22Rv1 (cell line): ENCODE measurements at regions not wholly inside any gene's neighbourhood (a gene's known extent, or its start where the extent isn't known, plus 50 kb on each side); places are given as distances from the start of the nearest gene placed in this dataset.
"Not testable (repeated sequence)": the region's sequence is repeated elsewhere in the genome, so short reads cannot be mapped to it uniquely, and the experiment has no call there.

Experiments used
- H3K27ac ChIP-seq: fragments of 450-650 bp; 2 replicates; pipeline ENCODE4 v1.5.1; 2017
- ZFX ChIP-seq: fragments of 450-650 bp; IDR thresholded peaks from 2 replicates; pipeline ENCODE4 v1.6.1; 2017; ENCODE audit warnings: antibody characterized with exemption, borderline replicate concordance
- TF ChIP-seq, protein P1 (sequence below): fragments of 450-650 bp; IDR thresholded peaks from 2 replicates; pipeline ENCODE4 v1.5.1; 2017; ENCODE audit warnings: mild to moderate bottlenecking

DNA sequence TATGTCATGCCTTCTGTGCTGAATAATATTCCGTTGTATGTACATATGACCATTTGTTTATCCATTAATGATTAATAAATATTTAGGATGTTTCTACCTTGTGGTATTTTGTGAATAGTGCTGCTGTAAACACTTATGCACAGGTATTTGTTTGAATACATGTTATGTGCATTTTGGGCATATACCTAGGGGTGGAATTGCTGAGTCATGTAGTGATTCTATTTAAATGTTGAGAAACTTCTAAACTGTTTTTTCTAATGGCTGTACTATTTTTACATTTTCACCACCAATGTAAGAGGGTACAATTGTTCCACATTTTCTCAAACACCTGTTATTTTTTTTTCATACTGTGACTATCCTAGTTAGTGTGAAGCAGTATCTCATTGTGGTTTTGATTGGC, 1318.6 kb downstream of the TECRL start:
- TF ChIP-seq ZFX, result no peak
- TF ChIP-seq, protein P1, sequence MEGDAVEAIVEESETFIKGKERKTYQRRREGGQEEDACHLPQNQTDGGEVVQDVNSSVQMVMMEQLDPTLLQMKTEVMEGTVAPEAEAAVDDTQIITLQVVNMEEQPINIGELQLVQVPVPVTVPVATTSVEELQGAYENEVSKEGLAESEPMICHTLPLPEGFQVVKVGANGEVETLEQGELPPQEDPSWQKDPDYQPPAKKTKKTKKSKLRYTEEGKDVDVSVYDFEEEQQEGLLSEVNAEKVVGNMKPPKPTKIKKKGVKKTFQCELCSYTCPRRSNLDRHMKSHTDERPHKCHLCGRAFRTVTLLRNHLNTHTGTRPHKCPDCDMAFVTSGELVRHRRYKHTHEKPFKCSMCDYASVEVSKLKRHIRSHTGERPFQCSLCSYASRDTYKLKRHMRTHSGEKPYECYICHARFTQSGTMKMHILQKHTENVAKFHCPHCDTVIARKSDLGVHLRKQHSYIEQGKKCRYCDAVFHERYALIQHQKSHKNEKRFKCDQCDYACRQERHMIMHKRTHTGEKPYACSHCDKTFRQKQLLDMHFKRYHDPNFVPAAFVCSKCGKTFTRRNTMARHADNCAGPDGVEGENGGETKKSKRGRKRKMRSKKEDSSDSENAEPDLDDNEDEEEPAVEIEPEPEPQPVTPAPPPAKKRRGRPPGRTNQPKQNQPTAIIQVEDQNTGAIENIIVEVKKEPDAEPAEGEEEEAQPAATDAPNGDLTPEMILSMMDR, result no peak
- no peak overlapping the region for H3K27ac ChIP-seq

DNA sequence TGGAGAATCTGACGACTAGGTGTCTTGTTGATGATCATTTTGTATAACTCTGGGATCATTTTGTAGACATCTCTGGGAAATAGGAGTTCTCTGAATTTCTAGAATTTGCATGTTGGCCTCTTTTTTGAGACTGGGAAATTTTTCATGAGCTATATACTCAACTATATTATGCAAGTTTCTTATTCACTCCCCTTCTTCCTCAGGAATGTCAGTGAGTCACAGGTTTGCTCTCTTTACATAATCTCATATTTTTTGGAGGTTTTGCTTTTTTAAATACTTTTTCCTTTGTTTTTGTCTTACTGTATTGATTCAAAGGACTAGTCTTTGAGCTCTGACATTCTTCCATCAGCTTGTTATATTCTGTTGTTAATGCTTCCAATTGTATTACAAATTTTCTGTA, 1324.2 kb downstream of the TECRL start:
- no peak overlapping the region for H3K27ac ChIP-seq
- TF ChIP-seq, protein P1, result no peak
- TF ChIP-seq ZFX, result no peak

DNA sequence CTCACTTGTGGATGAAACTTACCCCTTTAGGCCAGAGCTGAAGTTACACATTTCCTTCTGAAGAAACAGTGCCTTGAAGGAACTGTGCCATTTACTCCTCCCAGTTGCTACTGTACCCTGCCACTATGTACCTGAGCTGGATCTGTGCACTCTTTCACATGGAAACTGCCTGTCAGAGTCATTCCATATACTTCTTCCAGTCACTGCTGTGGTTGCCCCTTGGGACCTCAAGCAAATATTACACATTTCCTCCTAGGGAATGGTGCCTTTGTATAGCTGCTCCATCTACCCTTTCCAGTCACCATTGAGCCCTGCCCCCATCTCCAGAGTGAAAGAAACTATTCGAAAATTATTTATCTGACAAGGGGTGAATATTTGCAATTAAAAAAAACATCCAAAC, 1328.3 kb downstream of the TECRL start:
- no peak overlapping the region for H3K27ac ChIP-seq
- TF ChIP-seq, protein P1, result no peak
- TF ChIP-seq ZFX, result no peak

DNA sequence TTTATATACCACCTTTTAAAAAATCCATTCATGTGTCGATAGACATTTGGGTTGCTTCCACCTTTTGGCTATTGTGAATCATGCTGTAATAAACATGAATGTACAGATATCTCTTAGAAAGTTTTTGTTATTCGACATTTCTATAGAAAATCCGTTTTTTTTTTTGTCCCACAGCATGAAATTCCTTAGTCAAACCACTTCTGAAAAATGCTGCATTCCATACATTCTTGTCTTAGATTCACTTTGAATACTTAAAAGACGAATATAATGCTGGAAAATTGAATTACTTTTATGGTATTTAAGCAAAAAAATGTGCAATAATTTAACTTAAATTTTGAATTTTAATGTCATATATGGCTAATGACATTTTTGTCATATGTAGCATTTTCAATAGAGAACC, 1345.5 kb downstream of the TECRL start:
- no peak overlapping the region for H3K27ac ChIP-seq
- TF ChIP-seq, protein P1, result no peak
- no peak for TF ChIP-seq ZFX

DNA sequence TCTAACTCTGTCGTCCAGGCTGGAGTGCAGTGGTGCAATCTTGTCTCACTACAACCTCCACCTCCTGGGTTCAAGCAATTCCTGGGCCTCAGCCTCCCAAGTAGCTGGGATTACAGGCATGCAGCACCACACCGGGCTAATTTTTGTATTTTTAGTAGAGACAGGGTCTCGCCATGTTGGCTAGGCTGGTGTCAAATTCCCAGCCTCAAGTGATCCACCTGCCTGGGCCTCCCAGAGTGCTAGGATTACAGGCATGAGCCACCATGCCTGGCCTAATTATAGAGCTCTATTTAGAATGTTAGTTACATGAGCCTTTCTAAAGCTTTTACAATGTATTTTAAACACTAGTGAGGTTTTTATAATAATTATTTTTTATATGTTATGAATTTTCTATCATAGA, 1346.4 kb downstream of the TECRL start:
- not testable (repeated sequence) for H3K27ac ChIP-seq

DNA sequence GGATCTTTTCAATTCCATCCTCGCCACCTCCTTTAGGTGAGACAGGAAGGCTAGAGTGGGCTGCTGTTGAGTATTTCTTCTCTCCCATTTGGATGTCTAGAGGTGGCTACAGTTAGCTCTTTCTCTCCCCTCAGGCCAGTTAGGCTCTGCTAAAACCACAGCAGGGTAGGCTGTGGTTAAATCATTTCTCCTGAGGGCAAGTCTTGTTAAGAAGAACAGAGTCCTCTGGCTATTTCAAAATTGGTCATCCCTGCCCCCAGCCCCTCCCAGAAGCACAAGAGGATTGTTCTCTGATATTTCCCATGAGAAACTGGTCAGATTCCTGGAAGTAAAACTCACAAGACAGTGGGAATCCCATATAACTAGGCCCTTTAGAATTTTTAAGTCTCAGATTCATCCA, 1359.5 kb downstream of the TECRL start:
- H3K27ac ChIP-seq, result no peak overlapping the region
- no peak for TF ChIP-seq ZFX
- TF ChIP-seq, protein P1, result no peak

DNA sequence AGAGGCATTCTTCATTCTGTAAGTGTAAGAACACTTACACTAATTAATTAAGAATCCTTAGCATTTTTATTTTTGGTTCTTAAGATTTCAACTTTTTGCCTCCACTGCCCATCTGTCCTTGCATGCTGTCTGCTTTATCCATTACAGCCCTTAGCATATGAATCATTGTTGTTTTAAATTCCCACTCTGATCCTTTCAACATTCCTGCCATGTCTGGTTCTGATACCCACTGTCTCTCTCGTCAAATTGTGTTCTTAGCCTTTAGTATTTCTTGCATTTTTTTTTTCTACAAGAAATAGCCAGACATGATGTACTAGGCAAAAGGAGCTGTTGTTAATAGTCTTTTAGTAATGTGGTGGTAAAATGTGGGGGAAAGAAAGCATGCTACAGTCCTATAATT, 1360.0 kb downstream of the TECRL start:
- H3K27ac ChIP-seq, result no peak overlapping the region
- TF ChIP-seq, protein P1, result no peak
- TF ChIP-seq ZFX, result no peak

DNA sequence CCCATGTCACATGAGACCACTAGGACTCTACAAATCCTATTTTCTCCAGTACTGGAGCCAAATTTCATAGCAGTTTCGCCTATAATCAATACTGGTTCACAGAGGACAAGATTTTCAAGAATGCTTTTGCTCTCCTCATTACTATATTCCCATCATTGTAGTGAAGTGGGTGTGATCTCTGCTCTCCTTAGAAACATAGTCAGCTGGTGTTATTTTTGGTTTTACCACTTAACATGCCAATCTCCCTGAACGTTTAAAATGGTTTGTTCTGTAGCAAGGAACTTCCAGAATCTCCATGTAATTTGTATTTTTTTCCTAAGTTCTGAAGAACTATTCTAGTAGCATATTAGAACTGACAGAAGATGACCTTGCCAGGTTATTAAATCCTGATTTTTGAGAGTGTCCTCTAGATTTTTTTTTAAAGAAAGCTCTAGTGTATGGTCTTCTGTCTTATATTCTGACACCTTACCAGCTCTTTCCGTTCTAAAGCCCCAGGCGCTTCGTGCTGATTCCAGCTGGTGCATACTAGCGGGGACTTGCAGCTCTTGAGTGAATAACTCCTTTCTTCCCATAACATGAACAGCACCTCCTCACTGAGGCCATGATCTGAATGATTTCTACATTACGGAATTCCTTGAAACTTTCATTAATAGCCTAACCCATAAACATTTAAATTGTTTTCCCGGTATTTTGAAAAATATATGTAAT, 1372.9 kb downstream of the TECRL start:
- TF ChIP-seq ZFX, result no peak
- TF ChIP-seq, protein P1, result no peak
- no peak overlapping the region for H3K27ac ChIP-seq
